Transverse colon (tissue), 3 donors: ENCODE measurements at regions not wholly inside any gene's neighbourhood (a gene's known extent, or its start where the extent isn't known, plus 50 kb on each side); places are given as distances from the start of the nearest gene placed in this dataset.

ENCODE experiments used
- POLR2A ChIP-seq: fragments of 450-650 bp; IDR thresholded peaks from one replicate; pipeline ENCODE4 v1.6.1; 2016; ENCODE audit warnings: antibody characterized with exemption, mild to moderate bottlenecking, moderate library complexity
- POLR2AphosphoS5 ChIP-seq, 3 donors: sonication (generic); formaldehyde crosslinking; IDR thresholded peaks; one replicate each; pipeline ENCODE4 v1.6.1; 2016; ENCODE audit warnings: antibody characterized with exemption in 3 of 3

DNA sequence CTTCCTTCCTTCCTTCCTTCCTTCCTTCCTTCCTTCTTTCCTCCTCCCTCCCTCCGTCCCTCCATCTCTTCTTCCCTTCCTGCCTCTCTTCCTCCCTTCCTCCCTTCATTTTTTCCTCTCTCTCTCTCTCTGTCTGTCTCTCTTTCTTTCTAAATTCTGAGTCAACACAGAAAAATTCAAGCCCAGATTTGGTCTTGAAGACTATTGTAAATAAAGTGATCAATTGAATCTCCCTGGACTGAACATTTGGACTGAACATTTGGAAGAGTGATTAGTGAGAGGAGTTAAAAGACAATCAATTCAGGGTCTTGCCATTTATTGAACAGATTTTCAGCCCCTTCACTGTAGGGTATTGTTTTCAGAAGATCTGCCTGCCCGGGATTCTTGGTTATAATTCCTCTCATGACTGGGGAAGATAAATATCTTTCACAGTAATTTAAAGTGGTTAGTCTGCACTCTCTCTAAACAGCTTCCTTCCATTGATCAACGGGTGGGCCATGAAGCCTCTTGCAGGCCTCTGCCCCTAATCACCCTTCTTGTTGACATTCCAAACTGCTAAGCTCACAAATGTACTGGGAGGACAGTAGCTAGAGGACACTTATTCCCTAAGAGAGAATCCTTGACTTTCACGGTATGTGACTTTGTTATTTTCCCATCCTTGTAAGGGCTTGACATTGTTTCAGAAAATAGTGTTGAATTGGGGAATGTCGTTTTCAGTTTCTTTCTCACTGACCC is 101.7 kb upstream of the BMP2 start:
- TF ChIP-seq POLR2A (no peak), POLR2AphosphoS5 (IDR thresholded peaks at IDR 0.05) (no peak)
